ENCODE measurements at regions not wholly inside any gene's neighbourhood (a gene's known extent, or its start where the extent isn't known, plus 50 kb on each side); places are given as distances from the start of the nearest gene placed in this dataset.

DNA sequence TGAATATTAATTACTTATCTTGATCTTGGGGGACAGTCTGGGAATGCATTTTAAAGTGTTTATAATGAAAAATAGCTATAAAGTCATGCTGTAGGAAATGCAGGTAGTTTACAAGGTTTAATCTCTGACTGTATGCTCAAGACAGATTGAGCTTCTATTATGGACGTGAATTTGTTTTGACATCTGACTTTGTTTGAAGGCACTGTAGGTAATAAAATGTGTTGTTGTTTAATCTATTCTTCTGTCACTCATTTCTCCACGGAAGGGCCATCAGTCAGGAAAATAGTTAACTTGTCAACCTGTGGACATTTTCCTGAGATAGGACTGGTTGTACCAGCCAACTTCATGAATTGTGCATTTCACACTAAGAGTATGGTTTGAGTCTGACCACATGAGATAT, 893.1 kb upstream of the SLITRK6 start:
- Mint-ChIP-seq H3K4me1 (no peaks in the 10 kb centered on the region), H3K27me3 (no peaks in the 10 kb centered on the region), H3K9me3 (peaks cover 0 to 16% of the 10 kb centered on the region in 2 donors), H3K27ac (no peak overlapping the region), H3K4me3 (no peak overlapping the region)
- no peak for DNase-seq
- ATAC-seq = no peak

DNA sequence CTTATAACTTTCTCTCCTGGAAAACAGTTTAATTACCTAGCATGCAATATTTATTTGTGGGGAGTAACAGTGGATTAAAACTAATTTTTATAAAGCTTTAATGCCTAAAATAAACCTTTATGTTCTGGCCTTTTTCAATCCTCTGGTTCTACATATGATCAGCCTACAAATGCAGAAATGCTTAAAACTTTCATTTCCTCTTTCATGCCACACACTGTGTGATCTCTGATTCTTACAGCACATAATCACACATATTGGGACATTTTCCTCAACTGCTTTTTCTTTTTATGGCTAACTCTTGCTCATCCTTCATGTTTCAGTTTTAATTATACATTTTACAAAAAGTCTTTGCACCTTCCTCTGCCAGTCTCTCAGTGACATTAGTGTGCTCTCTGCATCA, 910.8 kb upstream of the SLITRK6 start:
- DNase-seq = no peak
- H3K9me3 Mint-ChIP-seq = peaks cover 3 to 9% of the 10 kb centered on the region in 2 donors
- ATAC-seq = no peak

DNA sequence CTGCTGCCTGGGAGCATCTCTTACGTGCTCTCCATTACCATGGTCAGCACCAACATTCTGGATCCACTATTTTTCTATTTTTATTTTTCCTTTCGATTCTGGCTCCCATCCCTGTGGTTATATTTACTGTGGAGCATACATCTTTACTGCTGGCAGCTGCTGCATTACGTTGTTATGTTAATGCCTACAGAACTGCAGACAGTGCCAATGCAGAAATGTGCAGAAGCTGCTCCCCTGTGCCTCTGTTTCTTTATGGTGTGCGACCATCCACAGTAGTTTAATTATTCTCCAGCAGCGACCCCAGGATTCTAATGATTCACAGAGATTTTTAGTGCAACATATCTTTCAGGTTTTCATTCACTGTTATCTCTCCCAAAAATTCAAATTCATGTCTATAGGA, 911.7 kb upstream of the SLITRK6 start:
- H3K27me3 Mint-ChIP-seq = no peaks in the 10 kb centered on the region
- no peaks in the 10 kb centered on the region for H3K4me1 Mint-ChIP-seq
- H3K9me3 Mint-ChIP-seq = peaks cover 6 to 15% of the 10 kb centered on the region in 2 donors
- DNase-seq (no peak), ATAC-seq (no peak)
- H3K27ac Mint-ChIP-seq = no peak overlapping the region
- no peak overlapping the region for H3K4me3 Mint-ChIP-seq

More for the DNA sequence above, 910.8 kb upstream of the SLITRK6 start:
- H3K4me3 Mint-ChIP-seq = no peak overlapping the region
- no peaks in the 10 kb centered on the region for H3K27me3 Mint-ChIP-seq
- no peak overlapping the region for H3K27ac Mint-ChIP-seq
- H3K4me1 Mint-ChIP-seq = no peaks in the 10 kb centered on the region

DNA sequence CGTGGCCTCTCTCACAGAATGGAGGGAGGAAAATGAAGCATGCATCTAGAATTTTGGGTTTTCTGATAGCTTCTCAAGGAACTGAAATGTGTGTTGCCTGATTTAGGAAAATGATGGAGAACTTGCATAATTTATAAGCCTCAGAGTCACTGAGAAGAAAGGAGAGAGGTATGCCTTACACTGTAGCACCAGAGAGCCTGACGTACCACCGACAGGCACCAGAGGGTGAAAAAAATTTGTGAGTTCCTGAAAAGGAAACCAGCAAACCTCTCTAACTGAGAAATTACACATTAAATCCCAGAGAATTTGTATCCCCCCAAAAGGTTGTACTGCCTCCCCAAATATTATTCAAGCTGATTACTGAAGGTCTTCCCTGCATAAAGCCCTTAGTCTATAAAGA, 915.3 kb upstream of the SLITRK6 start:
- DNase-seq = no peak

DNA sequence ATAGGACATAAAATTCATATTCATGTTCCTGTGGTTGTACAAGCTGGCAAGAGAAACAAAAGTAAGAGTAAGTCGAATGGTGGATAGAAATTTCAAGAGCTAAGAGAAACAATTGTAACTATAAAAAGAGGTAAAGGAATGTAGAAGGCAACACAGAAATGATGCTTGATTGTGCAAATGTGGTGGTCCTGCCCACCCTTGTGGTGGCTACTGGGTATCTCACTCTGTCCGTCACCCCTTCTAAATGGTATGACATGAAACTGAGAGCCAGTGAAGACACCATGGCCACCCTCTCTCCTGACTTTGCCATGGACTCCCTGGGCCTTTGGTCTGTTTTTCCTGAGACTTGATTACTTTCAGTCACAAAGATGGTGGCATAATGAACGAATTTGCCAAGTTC, 925.9 kb upstream of the SLITRK6 start:
- no peak for DNase-seq
- Mint-ChIP-seq H3K27ac (no peak overlapping the region), H3K4me1 (no peaks in the 10 kb centered on the region), H3K27me3 (no peaks in the 10 kb centered on the region), H3K4me3 (no peak overlapping the region), H3K9me3 (peaks cover 0 to 15% of the 10 kb centered on the region in 2 donors)
- ATAC-seq = no peak

More for the DNA sequence above, 915.3 kb upstream of the SLITRK6 start:
- no peak overlapping the region for H3K4me3 Mint-ChIP-seq
- ATAC-seq = no peak
- H3K27me3 Mint-ChIP-seq = no peaks in the 10 kb centered on the region
- H3K4me1 Mint-ChIP-seq = no peaks in the 10 kb centered on the region
- H3K27ac Mint-ChIP-seq = no peak overlapping the region
- peaks cover 6 to 22% of the 10 kb centered on the region in 2 donors for H3K9me3 Mint-ChIP-seq

DNA sequence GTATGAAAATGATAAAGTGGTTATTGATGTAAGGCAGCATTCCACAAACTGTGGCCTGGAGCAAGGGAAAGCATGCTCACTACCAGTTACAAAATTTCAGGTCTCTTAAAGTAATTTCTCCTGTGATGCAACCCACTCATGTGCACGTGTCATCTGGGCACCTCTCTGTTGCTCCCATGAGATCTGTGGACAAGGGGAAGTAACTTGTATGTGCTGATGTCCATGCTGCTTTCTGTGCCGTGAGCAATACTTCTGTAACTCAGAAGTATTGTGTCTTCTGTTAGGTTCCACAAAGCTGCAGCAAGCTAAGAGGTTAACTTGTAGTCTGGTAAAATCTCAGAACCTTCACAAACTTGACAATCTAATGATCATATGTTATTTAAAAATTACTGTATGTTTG, 930.0 kb upstream of the SLITRK6 start:
- Mint-ChIP-seq H3K27ac (no peak overlapping the region), H3K4me1 (no peaks in the 10 kb centered on the region)

GRCh38 chr13:86731987-86732386, 932.8 kb upstream of the SLITRK6 start:
- ATAC-seq (no peak), DNase-seq (no peak)
- peaks cover 5 to 23% of the 10 kb centered on the region in 2 donors for H3K9me3 Mint-ChIP-seq
- H3K27me3 Mint-ChIP-seq = no peaks in the 10 kb centered on the region
- no peak overlapping the region for H3K4me3 Mint-ChIP-seq
- H3K4me1 Mint-ChIP-seq = no peaks in the 10 kb centered on the region
- no peak overlapping the region for H3K27ac Mint-ChIP-seq

More for the DNA sequence above, 930.0 kb upstream of the SLITRK6 start:
- DNase-seq (no peak), ATAC-seq (no peak)
- H3K9me3 Mint-ChIP-seq = peaks cover 5 to 33% of the 10 kb centered on the region in 2 donors
- no peak overlapping the region for H3K4me3 Mint-ChIP-seq
- H3K27me3 Mint-ChIP-seq = no peaks in the 10 kb centered on the region

- peaks cover 5 to 22% of the 10 kb centered on the region in 2 donors for H3K9me3 Mint-ChIP-seq
- no peaks in the 10 kb centered on the region for H3K4me1 Mint-ChIP-seq
- H3K4me3 Mint-ChIP-seq = no peak overlapping the region
- no peak overlapping the region for H3K27ac Mint-ChIP-seq
- no peak for DNase-seq
- no peaks in the 10 kb centered on the region for H3K27me3 Mint-ChIP-seq
- no peak for ATAC-seq
Observed at GRCh38 chr13:86737334-86737932, 933.7 kb upstream of the SLITRK5 start.

GRCh38 chr13:86741762-86742285, 929.3 kb upstream of the SLITRK5 start:
- no peaks in the 10 kb centered on the region for H3K27me3 Mint-ChIP-seq
- no peak overlapping the region for H3K4me3 Mint-ChIP-seq
- H3K27ac Mint-ChIP-seq = no peak overlapping the region
- DNase-seq (no peak), ATAC-seq (no peak)
- H3K4me1 Mint-ChIP-seq = no peaks in the 10 kb centered on the region
- peaks cover 0 to 7% of the 10 kb centered on the region in 2 donors for H3K9me3 Mint-ChIP-seq

GRCh38 chr13:86757236-86757978, 913.8 kb upstream of the SLITRK5 start:
- Mint-ChIP-seq H3K9me3 (peaks cover 37 to 51% of the 10 kb centered on the region in 2 donors), H3K27ac (peak overlapping the region in 1 of 2 donors; percentile 59), H3K27me3 (no peaks in the 10 kb centered on the region), H3K4me1 (no peaks in the 10 kb centered on the region), H3K4me3 (no peak overlapping the region)
- peak; percentile 49 for ATAC-seq
- DNase-seq = no peak

DNA sequence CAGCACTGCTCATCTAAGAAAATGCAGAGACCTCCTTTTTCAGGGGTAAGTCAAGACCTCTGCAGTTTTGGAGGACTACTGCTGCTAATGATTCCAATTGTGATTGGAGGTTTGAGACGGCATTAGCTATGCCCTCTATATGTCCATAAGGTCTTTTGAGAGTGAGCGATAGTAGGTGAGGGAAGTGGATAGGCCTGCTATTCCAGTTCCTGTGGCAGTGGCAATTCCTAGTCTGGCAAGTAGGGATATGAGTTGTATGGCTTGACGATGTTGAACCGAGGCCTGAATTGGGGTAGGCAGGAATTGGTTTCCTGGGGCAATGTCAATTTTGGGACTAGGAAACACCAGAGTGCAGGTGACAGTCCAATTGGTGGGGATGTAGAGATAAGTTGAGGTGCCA, 913.1 kb upstream of the SLITRK5 start:
- Mint-ChIP-seq H3K27ac (no peak overlapping the region), H3K4me1 (no peaks in the 10 kb centered on the region), H3K27me3 (no peaks in the 10 kb centered on the region), H3K4me3 (no peak overlapping the region), H3K9me3 (peaks cover 44 to 58% of the 10 kb centered on the region in 2 donors)
- ATAC-seq (no peak), DNase-seq (no peak)

- H3K9me3 Mint-ChIP-seq = peaks cover 44 to 79% of the 10 kb centered on the region in 2 donors
- ATAC-seq (no peak), DNase-seq (no peak)
- no peaks in the 10 kb centered on the region for H3K4me1 Mint-ChIP-seq
- H3K4me3 Mint-ChIP-seq = no peak overlapping the region
- no peak overlapping the region for H3K27ac Mint-ChIP-seq
- H3K27me3 Mint-ChIP-seq = no peaks in the 10 kb centered on the region
Observed at GRCh38 chr13:86760620-86761019, 910.6 kb upstream of the SLITRK5 start.

GRCh38 chr13:86765462-86765861, 905.7 kb upstream of the SLITRK5 start:
- DNase-seq (no peak), ATAC-seq (no peak)
- no peak overlapping the region for H3K27ac Mint-ChIP-seq
- H3K27me3 Mint-ChIP-seq = no peaks in the 10 kb centered on the region
- peaks cover 22 to 49% of the 10 kb centered on the region in 2 donors for H3K9me3 Mint-ChIP-seq
- no peaks in the 10 kb centered on the region for H3K4me1 Mint-ChIP-seq
- no peak overlapping the region for H3K4me3 Mint-ChIP-seq

DNA sequence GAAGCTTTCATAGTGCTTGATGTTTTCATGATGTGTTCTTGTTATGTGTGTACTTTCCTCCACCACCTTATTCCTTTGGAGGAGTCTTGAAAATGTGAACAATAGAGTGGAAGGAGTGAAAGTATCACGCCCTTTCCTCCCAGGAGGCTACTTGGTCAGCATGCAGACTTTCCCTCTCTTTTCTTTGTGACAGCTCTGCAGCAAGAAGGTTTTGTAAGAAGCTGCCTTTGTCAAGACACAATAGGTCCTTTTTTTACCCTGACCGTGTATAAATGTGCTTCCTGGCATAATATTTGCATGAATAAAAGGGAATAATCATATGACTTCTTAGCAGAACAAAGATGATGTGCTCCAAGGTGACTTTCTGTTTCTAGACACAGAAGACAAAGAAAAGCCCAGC, 882.6 kb upstream of the SLITRK5 start:
- Mint-ChIP-seq H3K9me3 (peaks cover 12 to 13% of the 10 kb centered on the region in 2 donors), H3K4me3 (no peak overlapping the region)
- ATAC-seq = no peak

GRCh38 chr13:86792153-86792651, 879.0 kb upstream of the SLITRK5 start:
- no peak for DNase-seq
- Mint-ChIP-seq H3K4me3 (no peak overlapping the region), H3K9me3 (peaks cover 6 to 8% of the 10 kb centered on the region in 2 donors), H3K27ac (no peak overlapping the region), H3K27me3 (no peaks in the 10 kb centered on the region), H3K4me1 (no peaks in the 10 kb centered on the region)
- peak; percentile 42 for ATAC-seq

More for the DNA sequence above, 882.6 kb upstream of the SLITRK5 start:
- Mint-ChIP-seq H3K4me1 (no peaks in the 10 kb centered on the region), H3K27ac (no peak overlapping the region), H3K27me3 (no peaks in the 10 kb centered on the region)
- DNase-seq = no peak

DNA sequence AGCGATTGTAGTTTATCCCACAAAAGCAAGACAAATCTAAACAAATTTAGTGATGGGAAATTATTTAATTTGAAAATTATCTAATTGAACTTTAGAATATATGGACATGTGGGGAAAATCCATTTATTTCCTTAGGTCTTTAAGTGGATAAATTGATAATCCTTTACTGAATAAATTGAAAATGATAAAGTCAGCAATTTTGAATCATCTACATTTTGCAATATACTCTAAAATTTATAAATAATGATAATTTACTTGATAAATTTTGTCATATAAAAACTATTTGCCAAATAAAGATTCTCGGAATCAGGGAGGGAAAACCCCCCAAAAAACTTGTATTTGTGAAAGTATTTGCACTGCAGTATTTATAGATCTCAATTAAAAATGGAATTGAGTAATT, 875.3 kb upstream of the SLITRK5 start:
- Mint-ChIP-seq H3K4me3 (no peak overlapping the region), H3K27me3 (no peaks in the 10 kb centered on the region), H3K4me1 (no peaks in the 10 kb centered on the region), H3K27ac (no peak overlapping the region), H3K9me3 (peaks cover 0 to 13% of the 10 kb centered on the region in 2 donors)
- ATAC-seq = no peak
- DNase-seq = no peak

Measured in stimulated activated naive CD8-positive, alpha-beta T cell treated with anti-CD3 and anti-CD28 coated beads, Interleukin-15, amount 100 ng/mL, for 72 hours (primary cell).